WTC11 (cell line): ENCODE measurements at regions not wholly inside any gene's neighbourhood (a gene's known extent, or its start where the extent isn't known, plus 50 kb on each side); places are given as distances from the start of the nearest gene placed in this dataset.

ENCODE experiments used
- ATAC-seq: fragments of 200-7000 bp; cut with Tn5 transposase; 2 replicates; pipeline ENCODE4 v1.10.0; 2021; ENCODE audit warnings: mild to moderate bottlenecking, moderate library complexity
- CTCF ChIA-PET: fragments of 300-600 bp; sonication (Branson Sonifier 250); formaldehyde crosslinking; loops from one replicate; lab custom pipeline; 2021; ENCODE audit warnings: antibody characterized with exemption; lab: Charles Lee
- POLR2A ChIA-PET: fragments of 350-600 bp; sonication (Branson Sonifier 250); formaldehyde crosslinking; loops from one replicate; lab custom pipeline; 2021; ENCODE audit warnings: antibody characterized with exemption; lab: Charles Lee
- DNase-seq: peaks from one replicate; pipeline ENCODE4 v3.0.0; 2021; ENCODE audit warnings: low spot score
- H3K27ac Mint-ChIP-seq: 2 replicates; pipeline ENCODE4 v1.8.0; 2021; ENCODE audit warnings: mixed read lengths
- H3K27me3 Mint-ChIP-seq: 2 replicates; pipeline ENCODE4 v1.8.0; 2021; ENCODE audit warnings: low read depth, mild to moderate bottlenecking, moderate library complexity, mixed read lengths
- H3K36me3 Mint-ChIP-seq: 2 replicates; pipeline ENCODE4 v1.8.0; 2021; ENCODE audit warnings: mixed read lengths
- H3K4me1 Mint-ChIP-seq: 2 replicates; pipeline ENCODE4 v1.8.0; 2022; ENCODE audit warnings: mixed read lengths
- H3K4me3 Mint-ChIP-seq: 2 replicates; pipeline ENCODE4 v1.8.0; 2021; ENCODE audit warnings: mild to moderate bottlenecking, moderate library complexity, mixed read lengths
- H3K9me3 Mint-ChIP-seq: 2 replicates; pipeline ENCODE4 v1.8.0; 2021; ENCODE audit warnings: mixed read lengths
- AR ChIP-seq: fragments of 250-450 bp; sonication (Bioruptor Pico); IDR thresholded peaks from 2 replicates; pipeline ENCODE4 v1.9.0; 2021; ENCODE audit warnings: mild to moderate bottlenecking
- ATF6 ChIP-seq: sonication (generic); formaldehyde crosslinking; IDR thresholded peaks from 2 replicates; pipeline ENCODE4 v1.8.1; 2023; ENCODE audit warnings: mild to moderate bottlenecking, missing genetic modification reagents
- E2F4 ChIP-seq: sonication (generic); formaldehyde crosslinking; IDR thresholded peaks from 2 replicates; pipeline ENCODE4 v1.8.1; 2022; ENCODE audit warnings: low read depth, mild to moderate bottlenecking, moderate library complexity, missing genetic modification reagents, borderline replicate concordance
- E2F5 ChIP-seq: sonication (generic); formaldehyde crosslinking; IDR thresholded peaks from 2 replicates; pipeline ENCODE4 v1.8.1; 2022; ENCODE audit warnings: mild to moderate bottlenecking, moderate library complexity, missing genetic modification reagents
- MAX ChIP-seq: sonication (generic); formaldehyde crosslinking; IDR thresholded peaks from 2 replicates; pipeline ENCODE4 v1.8.0; 2022; ENCODE audit warnings: mild to moderate bottlenecking, missing genetic modification reagents
- NFATC4 ChIP-seq: fragments of 250-450 bp; sonication (Bioruptor Pico); IDR thresholded peaks from 2 replicates; pipeline ENCODE4 v1.9.0; 2021; ENCODE audit warnings: mild to moderate bottlenecking
- NR3C1 ChIP-seq: sonication (generic); formaldehyde crosslinking; conservative IDR thresholded peaks from 2 replicates; pipeline ENCODE4 v1.8.1; 2023; ENCODE audit warnings: low read depth, mild to moderate bottlenecking, missing genetic modification reagents
- PRDM15 ChIP-seq: sonication (generic); formaldehyde crosslinking; IDR thresholded peaks from 2 replicates; pipeline ENCODE4 v1.8.0; 2022; ENCODE audit warnings: missing genetic modification reagents
- PREB ChIP-seq: sonication (generic); formaldehyde crosslinking; IDR thresholded peaks from 2 replicates; pipeline ENCODE4 v1.8.1; 2022; ENCODE audit warnings: mild to moderate bottlenecking, missing genetic modification reagents, moderate library complexity, borderline replicate concordance
- PRRX2 ChIP-seq: fragments of 250-450 bp; sonication (Bioruptor Pico); IDR thresholded peaks from 2 replicates; pipeline ENCODE4 v1.8.0; 2021; ENCODE audit warnings: mild to moderate bottlenecking
- SMAD3 ChIP-seq: sonication (generic); formaldehyde crosslinking; IDR thresholded peaks from 2 replicates; pipeline ENCODE4 v1.8.0; 2022; ENCODE audit warnings: missing genetic modification reagents, mild to moderate bottlenecking, borderline replicate concordance
- SMAD4 ChIP-seq: sonication (generic); formaldehyde crosslinking; IDR thresholded peaks from 2 replicates; pipeline ENCODE4 v1.8.0; 2022; ENCODE audit warnings: mild to moderate bottlenecking, missing genetic modification reagents
- USF2 ChIP-seq: sonication (generic); formaldehyde crosslinking; IDR thresholded peaks from 2 replicates; pipeline ENCODE4 v1.8.1; 2023; ENCODE audit warnings: mild to moderate bottlenecking, missing genetic modification reagents, moderate library complexity
- ZNF263 ChIP-seq: sonication (generic); formaldehyde crosslinking; IDR thresholded peaks from 2 replicates; pipeline ENCODE4 v1.8.1; 2022; ENCODE audit warnings: low read depth, mild to moderate bottlenecking, moderate library complexity, missing genetic modification reagents
- ZNF425 ChIP-seq: fragments of 250-450 bp; sonication (Bioruptor Pico); conservative IDR thresholded peaks from 2 replicates; pipeline ENCODE4 v1.9.0; 2021; ENCODE audit warnings: mild to moderate bottlenecking
- ZNF671 ChIP-seq: fragments of 250-450 bp; sonication (Bioruptor Pico); IDR thresholded peaks from 2 replicates; pipeline ENCODE4 v1.8.0; 2021; ENCODE audit warnings: mild to moderate bottlenecking

GRCh38 chr20:55649254-55649653, 356.1 kb downstream of the CBLN4 start (continued):
- TF ChIP-seq E2F5 (CRISPR knock-in tag): no peak

GRCh38 chr20:55646851-55647250, 358.5 kb downstream of the CBLN4 start:
- H3K9me3 Mint-ChIP-seq: peaks cover 91% of the 10 kb centered on the region
- H3K4me3 Mint-ChIP-seq: no peak overlapping the region
- H3K4me1 Mint-ChIP-seq: no peaks in the 10 kb centered on the region
- no peak overlapping the region for H3K27ac Mint-ChIP-seq
- H3K27me3 Mint-ChIP-seq: peaks cover 2% of the 10 kb centered on the region
- peaks cover 80% of the 10 kb centered on the region for H3K36me3 Mint-ChIP-seq
- no peak for TF ChIP-seq ATF6 (CRISPR knock-in tag)
- TF ChIP-seq MAX (CRISPR knock-in tag): no peak
- no peak for TF ChIP-seq ZNF425 (CRISPR knock-in tag)
- no peak for TF ChIP-seq USF2 (CRISPR knock-in tag)
- no peak for TF ChIP-seq SMAD3 (CRISPR knock-in tag)
- no peak for TF ChIP-seq ZNF671 (CRISPR knock-in tag)
- no peak for TF ChIP-seq PRRX2 (CRISPR knock-in tag)
- no peak for TF ChIP-seq NFATC4 (CRISPR knock-in tag)
- TF ChIP-seq NR3C1 (CRISPR knock-in tag): no peak
- TF ChIP-seq PRDM15 (CRISPR knock-in tag): no peak
- no peak for TF ChIP-seq SMAD4 (CRISPR knock-in tag)
- no peak for TF ChIP-seq PREB (CRISPR knock-in tag)
- TF ChIP-seq ZNF263 (CRISPR knock-in tag): no peak
- TF ChIP-seq AR: no peak
- TF ChIP-seq E2F4 (CRISPR knock-in tag): no peak
- no peak for ATAC-seq
- ChIA-PET CTCF (no interaction called here), POLR2A (no interaction called here)
- DNase-seq: no peak
